Occipital lobe (tissue), 1 donor: ENCODE measurements at regions not wholly inside any gene's neighbourhood (a gene's known extent, or its start where the extent isn't known, plus 50 kb on each side); places are given as distances from the start of the nearest gene placed in this dataset.

Experiments used
- DNase-seq: peaks from one replicate; lab custom pipeline; 2025; lab: John Stamatoyannopoulos, UW

DNA sequence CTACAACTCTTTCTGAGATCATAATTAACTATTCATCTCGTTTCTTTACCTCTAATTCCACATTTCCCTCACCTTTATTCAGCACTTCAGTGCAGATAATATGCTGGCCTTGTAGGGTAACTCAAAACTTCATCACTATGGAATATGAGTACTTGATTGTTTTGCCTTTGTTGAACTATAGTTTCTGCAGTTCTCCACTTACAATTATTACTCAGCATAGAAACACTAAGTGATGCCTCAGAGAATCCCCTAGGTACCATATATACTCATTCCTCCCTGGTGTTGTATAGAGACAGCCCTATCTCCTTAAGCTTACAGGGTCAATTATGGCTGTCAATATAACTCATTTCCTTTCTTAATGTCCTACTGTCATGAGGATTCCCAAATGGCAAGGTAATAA, 380.6 kb upstream of the RBMS3 start:
- DNase-seq, result no peak

DNA sequence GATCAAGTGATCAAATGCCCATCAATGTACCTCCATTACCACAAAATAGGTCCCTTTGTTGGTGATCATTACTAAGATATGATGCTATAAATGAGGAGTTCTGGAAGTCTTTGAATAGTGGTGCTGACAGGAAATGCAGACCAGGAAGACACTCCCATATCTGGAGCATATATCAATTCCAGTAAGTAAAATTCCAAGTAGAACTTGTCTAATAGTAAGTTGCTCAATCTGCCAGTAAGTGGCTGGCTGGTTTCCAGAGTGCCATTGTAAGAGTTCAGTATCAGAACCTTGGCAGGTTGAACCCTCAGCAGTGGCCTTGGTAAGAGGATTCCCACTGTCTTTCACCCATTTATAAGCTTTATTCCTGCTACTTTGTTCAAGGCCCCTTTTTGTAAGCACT, 379.9 kb upstream of the RBMS3 start:
- DNase-seq, result no peak

DNA sequence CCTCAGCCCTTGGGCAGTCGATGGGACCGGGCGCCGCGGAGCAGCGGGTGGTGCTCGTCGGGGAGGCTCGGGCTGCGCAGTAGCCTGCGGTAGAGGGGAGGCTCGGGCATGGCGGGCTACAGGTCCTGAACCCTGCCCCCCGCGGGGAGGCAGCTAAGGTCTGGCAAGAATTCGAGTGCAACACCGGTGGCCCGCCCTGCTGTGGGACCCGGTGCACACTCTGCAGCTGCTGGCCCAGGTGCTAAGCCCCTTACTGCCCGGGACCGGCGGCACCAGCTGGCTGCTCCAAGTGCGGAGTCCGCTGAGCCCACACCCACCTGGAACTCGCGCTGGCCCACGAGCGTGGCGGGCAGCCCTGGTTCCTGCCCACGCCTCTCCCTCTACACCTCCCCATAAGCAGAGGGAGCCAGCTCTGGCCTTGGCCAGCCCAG, 377.7 kb upstream of the RBMS3 start:
- no peak for DNase-seq

DNA sequence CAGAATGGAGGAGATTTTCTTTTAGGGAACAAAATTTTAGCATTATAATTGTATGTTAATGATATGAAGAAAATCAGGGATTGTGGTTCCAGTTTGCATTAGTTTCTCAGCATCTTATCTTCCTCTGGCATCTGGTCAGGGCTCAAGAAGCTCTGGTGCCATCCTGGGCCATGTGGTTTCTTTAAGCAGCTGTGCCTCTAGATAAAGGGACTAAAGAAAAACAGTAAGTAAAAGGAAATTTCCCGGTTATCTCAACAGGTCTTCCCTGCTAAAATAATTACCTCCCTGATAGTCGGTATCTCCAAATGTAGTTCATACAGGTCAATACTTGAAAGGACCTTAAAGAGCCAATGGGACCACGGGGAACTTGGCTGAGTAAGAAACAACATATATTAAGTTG, 375.1 kb upstream of the RBMS3 start:
- no peak for DNase-seq

DNA sequence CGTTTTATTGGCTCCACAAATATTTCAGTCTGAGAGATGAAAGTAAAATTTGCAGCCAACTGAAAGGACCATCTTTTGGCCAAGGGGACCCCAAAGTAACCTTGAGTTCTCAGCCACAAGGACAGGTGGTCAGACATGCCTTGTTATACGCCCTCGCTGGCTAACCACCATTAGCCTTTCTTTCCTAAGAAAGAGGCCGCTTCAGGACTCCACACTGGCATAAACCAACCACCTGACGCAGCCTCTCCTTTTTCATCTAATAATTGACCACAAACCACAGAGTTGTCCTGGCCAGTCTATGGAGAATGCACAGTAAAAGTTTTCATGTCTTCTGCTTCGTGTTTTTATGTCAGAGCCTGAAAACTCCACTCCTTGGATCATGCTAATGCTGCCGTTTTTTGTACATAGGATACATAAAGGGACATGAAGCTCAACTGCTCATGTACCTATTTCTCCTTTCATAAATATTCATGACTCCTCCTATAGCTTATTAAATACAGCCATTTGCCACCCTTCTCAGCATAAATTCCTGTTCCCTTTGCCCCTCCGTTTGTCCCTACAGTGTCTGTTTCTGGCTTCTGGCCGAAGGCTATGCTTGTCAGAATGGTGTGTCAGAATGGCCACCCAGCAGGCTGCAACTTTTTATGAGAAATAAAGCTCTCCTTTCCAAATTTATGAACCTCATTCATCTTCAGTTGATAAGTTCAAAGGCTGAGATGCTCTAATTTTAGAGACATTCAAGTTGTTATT, 374.1 kb upstream of the RBMS3 start:
- DNase-seq, result no peak

DNA sequence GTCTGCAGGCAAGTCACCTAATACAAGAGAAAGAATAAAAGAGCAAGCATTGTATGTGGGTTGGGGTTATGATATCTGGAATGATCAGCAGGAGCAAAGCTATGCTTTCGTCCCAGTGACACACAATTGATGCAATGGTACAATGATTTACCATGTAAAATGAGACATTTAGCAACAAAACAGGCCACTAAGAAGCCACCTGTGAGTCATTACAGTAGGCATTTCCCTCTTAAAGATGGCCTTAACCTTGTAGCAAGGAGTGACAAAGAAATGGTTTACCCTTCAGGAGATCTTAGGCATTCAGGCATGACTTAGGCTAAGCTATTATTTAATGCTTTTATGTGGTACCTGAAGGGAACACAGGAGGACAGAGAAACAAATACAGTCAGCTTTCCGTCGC, 373.3 kb upstream of the RBMS3 start:
- DNase-seq, result no peak

DNA sequence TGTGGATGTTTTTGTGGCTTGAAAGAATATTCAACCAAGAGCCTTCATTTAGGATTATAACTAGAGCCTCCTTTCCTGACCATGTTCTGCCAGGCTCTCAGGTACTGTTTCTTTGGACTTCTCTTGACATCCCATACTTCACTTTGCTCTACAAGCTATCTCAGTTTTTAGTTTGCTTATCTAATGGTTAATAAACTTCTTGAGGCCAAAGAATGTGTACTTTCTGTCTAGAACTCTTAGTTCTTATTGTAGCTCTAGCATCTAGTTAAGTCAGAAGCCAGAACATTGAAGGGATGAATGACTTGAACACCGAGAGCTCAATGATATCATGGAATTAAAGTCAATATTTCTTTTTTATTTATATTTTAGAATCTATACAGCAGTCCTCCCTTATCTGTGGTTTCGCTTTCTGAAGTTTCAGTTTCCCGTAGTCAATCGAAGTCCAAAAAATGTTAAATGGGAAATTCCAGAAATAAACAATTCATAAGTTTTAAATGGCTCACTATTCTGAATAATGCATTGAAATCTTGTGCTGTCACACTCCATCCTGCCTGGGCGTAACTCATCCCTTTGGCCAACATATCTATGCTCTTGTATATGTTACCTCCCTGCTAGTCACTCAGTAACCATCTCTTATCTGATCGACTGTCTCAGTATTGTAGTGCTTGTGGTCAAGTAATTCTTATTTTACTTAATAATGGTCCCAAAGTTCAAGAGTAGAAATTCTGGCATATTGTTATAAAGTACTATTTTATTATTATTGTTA, 368.6 kb upstream of the RBMS3 start:
- DNase-seq, result no peak

DNA sequence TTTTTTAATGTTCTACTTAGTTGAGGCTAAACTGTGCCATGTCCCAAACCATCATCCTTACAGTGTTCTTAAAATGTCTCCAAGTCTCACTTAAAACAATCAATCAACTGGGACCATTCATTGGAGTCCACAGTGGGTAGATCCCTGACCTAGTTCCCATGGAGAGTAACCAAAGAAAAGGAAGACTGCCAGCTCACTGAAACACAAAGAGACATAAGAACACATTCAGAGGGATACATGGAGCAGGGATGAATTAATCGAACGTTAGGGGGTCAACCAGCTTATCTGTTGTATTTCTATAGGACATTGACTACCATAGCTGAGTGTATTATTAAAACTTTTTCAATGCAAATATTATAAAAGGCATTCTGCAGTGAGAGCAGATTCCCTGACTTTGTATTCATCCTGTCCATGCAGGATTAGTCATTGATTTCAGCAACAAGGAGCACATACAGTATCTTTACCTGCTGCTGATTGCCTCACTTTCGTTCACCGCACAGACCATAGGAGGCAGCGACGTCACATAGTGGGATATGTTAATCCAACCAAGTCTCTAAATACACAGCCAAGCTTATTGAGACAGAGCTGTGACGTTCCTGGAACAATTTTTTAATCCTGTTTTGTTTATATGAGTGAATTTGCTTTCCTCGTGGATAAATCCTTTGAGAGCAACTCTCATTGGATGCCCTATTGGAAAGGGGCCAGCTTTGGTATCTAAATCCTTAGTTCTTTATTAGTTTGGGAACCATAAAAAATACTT, 364.9 kb upstream of the RBMS3 start:
- no peak for DNase-seq

DNA sequence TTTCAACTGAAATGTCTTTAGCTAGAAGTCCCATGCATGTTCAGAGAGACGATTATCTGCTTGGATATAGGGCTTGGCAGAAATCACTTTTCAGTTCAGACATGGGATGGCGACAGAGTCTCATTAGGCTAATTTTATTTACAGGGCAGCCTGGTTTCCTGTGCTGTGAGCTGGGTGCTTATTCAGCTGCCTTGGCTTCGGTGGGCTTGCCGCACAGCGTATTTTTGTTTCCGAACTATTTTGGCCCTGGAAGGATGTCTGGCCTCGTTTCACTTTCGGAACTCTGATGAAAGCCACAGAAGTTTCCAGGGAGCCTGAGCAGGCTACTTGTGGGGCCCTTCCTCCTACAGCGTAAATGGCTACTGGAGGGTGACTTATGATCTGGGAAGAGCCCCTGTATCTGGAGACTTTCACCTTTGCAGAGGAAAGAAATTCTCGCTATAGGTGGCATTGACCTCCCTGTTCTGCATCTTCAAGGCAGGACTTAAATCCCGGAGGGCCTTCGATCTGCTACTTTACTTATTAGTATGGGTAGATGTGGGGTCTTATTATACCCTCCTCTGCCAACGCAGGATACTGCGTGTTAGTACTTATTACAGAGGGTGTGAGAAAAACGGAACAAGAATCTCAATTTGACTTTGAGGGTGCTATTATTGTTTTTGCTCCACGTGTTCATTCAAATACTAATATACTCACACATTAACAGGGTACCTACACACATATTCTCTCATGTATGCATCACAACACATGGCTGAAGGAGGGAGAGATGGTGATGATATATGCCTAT, 364.0 kb upstream of the RBMS3 start:
- no peak for DNase-seq

DNA sequence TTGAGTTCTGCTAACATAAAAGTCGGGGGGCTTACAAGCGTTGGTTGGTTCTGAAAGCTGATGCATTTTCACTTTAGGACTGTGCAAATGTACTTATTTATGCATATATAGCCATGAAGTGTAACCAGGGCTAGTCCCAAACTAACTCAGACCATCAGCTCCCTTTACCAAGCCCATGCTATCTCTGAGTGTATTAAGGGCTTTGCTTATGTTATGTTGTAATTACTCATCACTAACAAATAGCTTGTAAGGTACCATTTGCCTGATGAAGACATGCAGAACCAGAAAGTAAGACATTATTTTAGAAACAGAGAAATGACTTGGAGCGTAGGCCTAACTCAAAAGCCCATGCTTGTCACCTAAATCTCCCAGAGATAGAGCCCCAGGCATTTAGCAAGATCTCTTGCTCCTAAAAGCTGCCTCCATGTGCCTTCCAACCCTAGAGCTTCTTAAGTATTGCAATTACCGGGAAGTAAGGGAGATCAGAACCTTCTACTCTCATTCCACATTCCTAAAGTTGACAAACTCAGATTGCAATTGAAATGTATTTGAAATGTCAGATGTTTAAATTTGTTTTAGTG, 362.9 kb upstream of the RBMS3 start:
- no peak for DNase-seq

DNA sequence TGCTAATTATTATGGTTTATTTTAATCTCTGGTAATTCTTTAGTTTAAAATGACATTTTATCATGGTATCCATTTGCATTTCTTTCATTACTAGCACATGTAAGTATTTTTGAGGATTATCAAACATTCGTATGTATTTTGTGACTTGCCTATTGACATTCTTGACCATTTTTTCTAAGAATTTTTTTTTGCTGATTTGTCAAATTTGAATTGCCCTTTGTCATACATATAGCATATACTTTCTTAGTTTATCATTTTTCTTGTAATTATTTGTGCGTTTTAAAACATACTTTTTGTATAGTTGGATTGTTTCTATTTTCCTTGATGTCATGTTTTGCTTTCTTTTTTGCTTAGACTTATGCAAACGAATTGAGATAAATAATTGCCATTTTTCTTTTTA, 358.5 kb upstream of the RBMS3 start:
- DNase-seq, result no peak

DNA sequence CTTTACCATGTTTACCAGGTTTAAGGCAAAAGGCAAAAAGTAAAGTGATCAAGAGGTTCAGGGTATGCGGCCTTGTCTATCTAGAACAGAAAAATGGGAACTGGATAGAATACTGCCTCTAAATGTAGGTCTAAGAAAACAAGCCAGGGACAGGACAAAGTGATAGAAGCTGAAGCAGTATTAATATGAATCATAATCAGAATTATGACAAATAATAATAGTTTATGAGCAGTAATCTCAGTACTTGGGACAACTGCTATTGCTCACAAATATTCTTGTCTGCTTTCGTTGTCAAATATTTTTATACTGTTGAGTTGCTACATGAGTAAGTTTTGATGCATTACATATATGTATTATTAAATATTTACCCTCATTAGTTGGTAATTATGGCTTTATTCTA, 356.9 kb upstream of the RBMS3 start:
- DNase-seq, result no peak

DNA sequence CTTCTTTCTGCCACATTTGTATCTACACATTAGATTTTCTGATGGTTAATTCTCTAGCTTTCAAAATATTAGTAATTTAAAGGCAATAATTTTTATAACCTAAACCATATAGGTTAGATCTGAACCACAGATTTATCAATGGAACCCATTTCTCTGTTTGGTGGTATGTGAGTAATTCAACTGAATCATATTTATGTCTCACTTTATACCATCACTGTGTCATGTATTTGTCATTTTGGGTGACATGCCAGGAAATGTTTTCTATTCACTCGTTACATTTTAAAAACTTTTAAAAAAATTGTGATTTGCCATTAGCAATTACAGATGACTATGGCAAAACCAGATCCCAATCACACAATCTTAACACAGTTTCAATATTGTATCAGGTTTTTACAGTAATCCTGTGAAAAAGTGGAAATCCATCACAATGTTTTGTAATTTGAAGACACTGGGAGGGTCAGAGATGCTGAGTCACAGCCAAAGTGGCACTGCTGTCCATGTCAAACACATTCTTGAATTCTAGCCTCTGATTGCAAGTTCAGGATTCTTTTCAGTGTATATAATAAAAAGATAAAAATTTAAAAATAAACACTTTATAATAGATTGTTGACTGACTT, 356.0 kb upstream of the RBMS3 start:
- no peak for DNase-seq

DNA sequence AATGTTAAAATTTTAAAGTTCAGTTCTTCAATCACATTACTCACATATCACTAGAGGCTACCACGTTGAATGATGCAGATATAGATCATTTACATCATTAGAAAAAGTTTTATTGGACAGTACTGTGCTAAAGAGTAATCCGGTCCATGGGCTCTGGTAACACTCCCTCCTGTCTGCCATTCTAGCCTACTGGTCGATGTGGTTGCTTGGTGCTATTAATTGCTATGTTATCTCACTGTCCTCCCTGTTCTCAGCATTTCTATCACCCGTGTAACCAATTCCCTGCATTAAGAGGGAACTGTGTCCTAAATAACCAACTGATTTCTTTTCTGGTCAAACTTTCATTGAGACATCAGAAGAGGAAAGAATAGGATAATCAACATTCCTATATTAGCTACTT, 347.5 kb upstream of the RBMS3 start:
- no peak for DNase-seq

DNA sequence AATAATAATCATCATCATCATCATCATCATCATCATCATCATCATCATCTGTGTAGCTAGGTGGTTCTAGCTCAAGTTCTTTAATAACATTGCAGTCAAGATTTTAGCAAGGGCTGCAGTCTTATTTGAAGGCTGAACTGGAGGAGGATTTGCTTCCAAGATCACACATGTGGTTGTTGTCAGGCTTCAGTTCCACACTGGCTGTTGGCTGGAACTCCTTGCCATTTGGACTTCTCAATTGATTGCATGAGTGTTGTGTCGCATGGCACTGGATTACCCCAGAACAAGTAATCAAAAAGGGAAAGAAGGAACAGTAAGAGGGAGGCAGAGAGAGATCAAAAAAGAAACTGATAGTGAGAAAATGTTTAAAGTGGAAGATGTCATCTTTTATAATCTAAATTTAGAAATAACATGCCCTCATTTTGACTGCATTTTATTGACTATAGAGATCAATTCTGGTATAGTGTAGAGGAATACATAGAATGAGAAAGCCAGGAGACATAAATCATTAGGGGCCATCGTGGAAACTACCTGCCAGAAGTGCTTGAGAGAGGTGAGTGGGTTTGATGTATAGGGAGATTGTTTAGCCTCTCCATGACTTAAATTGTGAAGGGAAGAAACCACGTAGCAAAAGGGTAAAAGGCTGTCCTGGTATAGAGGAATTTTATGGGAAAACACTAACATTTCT, 346.6 kb upstream of the RBMS3 start:
- DNase-seq, result no peak

DNA sequence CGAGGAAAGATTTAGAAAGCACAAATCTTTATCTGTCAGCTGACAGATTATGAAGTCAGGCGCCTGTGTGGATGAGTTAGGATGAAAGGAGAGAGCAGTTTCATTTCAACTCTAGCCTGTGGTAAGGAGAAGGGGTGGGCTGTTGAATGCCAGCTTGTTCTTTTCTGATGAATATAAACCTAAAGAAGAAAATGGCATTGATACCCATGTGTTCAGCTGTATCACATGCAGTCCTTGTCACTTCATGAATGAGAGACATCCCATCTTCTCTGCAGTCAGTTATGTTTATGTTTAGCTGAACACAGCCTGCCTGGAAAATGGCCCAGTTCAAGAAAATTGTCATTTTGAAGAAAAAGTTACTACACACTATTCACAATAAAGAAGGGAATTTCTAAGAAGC, 345.7 kb upstream of the RBMS3 start:
- no peak for DNase-seq

DNA sequence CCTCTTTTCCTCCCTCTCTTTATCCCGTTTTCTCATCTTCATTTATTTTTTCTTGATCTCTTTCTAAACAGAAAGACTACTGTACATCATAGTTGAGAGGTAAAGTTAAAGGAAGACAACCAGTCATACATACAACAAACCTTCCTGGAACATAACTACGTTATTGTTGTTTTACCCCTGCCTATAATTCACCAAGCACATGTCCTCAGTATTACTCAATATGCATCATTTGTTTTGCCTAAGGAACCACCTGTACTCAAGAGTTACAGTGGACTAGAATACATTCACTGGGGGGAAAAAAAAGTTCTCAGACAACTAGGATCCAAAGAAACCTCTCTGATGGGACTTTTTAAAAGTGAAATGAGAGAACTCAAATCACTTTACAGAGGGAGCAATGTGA, 344.7 kb upstream of the RBMS3 start:
- DNase-seq, result no peak

DNA sequence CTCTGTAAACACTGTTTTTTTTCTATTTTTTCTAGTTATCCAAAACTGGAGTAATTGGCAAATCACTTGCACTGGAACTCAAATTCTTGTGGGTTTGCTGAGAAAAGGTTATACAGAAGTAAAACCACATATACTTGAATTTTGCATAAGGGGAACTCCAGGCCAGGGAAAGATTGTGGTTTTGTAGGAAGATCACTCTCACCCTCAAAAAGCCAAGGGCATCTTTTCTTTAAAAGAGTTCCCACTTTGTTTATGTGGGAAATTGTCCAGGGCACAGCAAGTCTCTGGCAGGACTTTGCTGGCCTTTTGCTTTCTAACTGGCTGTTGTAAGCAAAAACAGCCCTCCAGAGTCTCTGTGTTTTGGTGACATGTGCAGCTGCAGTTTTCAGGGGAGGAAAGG, 340.3 kb upstream of the RBMS3 start:
- no peak for DNase-seq

DNA sequence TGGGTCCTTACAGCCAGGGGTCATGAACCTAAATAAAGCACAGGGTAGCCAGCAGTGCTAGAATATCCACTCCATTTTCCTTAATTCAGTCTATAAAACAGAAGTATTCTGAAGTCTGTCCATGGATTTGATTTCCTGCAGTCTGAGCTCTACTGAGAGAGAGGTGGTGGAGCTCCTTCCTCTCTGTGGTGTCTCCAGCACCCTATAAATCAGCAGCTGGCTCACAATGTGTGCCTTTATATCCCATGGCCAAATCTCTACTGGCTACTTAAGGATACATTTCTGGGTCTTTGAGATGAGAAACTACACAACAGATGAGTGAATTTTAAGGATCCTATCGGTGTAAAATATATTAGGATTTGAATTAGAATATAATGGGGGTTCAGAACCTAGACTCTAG, 339.9 kb upstream of the RBMS3 start:
- no peak for DNase-seq

DNA sequence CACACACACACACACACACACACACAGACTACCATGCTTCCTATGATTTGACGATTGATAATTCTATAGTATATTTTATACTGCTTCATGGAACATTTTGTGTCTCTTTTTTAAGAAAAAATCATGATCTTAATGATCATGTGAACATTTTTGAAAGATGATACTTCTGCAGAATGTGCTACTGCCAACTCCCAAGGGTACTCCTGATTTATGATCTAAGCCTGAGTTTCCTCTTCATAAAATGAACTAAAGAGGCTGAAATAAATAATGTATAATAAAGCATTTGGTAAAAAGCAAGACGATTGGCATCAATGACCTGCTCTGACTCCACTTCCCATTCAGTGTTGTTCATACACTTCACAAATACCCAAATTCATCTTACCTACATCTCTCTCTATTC, 333.8 kb upstream of the RBMS3 start:
- no peak for DNase-seq
